T-helper 2 cell treated with Interferon-gamma antibody and Interleukin-4, amounts not matched to agents 5 μg/mL and 100 μg/mL, for 36 hours (primary cell): ENCODE measurements at regions not wholly inside any gene's neighbourhood (a gene's known extent, or its start where the extent isn't known, plus 50 kb on each side); places are given as distances from the start of the nearest gene placed in this dataset.
"Not testable (repeated sequence)": the region's sequence is repeated elsewhere in the genome, so short reads cannot be mapped to it uniquely, and the experiment has no call there.

Experiments
- DNase-seq: peaks from one replicate; pipeline ENCODE4 v3.0.0; 2021; ENCODE audit warnings: low spot score
- H3K27ac Mint-ChIP-seq: one replicate; pipeline ENCODE4 v1.8.0; 2021; ENCODE audit warnings: mild to moderate bottlenecking, mixed read lengths
- H3K27me3 Mint-ChIP-seq: one replicate; pipeline ENCODE4 v1.8.0; 2021; ENCODE audit warnings: low read depth, mixed read lengths
- H3K36me3 Mint-ChIP-seq: one replicate; pipeline ENCODE4 v1.8.0; 2021; ENCODE audit warnings: low read depth, mixed read lengths
- H3K4me1 Mint-ChIP-seq: one replicate; pipeline ENCODE4 v1.8.0; 2021; ENCODE audit warnings: low read depth, mixed read lengths
- H3K4me3 Mint-ChIP-seq: one replicate; pipeline ENCODE4 v1.8.0; 2022; ENCODE audit warnings: mild to moderate bottlenecking, moderate library complexity, mixed read lengths
- H3K9me3 Mint-ChIP-seq: one replicate; pipeline ENCODE4 v1.8.0; 2021; ENCODE audit warnings: mixed read lengths

DNA sequence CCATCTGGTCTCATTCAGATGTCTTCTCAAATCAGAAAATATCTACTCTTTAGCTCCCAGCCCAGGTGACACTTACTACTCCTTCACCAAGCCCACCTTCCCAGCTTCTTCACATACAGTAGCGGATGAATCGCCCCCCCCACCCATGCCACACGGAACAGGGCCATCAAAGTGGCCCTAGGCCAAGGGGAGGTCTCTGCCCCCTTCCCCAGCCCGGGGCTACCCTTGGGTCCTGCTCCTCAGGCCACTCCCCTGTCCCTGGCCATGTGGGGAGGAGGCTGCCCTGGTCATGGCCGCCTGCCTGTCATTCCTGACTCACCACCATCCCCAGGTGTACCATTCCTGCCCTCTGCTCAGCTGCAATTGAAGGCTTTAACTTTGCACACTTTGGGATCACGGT is 142.8 kb downstream of the NECTIN1 start:
- Mint-ChIP-seq H3K27ac (no peak overlapping the region), H3K27me3 (peaks cover 51% of the 10 kb centered on the region), H3K36me3 (no peaks in the 10 kb centered on the region), H3K9me3 (no peaks in the 10 kb centered on the region), H3K4me3 (no peak overlapping the region), H3K4me1 (peaks cover 11% of the 10 kb centered on the region)
- no peak for DNase-seq

- no peak overlapping the region for H3K27ac Mint-ChIP-seq
- peaks cover 56% of the 10 kb centered on the region for H3K27me3 Mint-ChIP-seq
- H3K36me3 Mint-ChIP-seq, result no peaks in the 10 kb centered on the region
- no peak overlapping the region for H3K4me3 Mint-ChIP-seq
- peaks cover 5% of the 10 kb centered on the region for H3K4me1 Mint-ChIP-seq
- no peak for DNase-seq
- no peaks in the 10 kb centered on the region for H3K9me3 Mint-ChIP-seq
Observed at GRCh38 chr11:119585043-119585781, 143.8 kb downstream of the NECTIN1 start.

DNA sequence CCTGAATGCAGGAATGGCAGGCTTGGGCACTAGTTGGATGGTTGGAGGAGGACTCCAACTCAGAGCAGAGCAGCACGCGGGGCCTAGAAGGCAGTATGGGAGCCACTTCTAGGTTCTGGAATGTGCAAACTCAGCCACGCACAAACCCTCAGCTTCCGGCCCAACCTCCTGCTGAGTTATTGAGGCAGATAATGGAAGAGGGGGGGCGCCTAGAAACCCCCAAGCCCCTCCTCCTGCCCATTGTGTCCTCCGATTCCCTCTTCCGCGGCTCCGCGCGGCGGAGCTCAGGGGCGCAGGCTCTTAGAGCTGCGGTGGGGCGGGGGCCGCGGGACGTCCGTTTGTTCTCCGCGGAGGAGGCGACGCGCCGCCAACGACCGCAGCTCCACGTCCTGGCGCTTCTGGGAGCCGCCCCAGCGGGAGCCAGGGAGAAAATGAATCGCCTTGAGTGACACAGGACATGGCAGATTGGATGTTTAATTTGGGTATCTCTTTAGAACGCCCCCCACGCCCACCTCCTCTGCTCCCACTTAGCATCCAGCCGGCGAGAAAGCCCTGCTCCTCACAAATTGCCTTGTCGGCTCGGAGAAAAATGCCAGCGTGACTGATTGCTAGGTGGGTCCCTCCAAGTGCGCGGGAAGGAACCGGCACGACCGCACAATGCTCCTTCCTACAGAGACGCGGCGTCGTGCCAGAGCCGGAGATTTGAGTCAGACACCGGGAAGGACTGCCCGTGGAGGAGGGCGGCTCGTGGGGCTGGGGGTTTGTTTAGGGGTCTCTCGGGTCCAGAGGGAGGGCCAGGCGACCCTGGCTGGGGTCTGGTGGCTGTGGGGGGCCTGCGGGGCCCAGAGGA is 144.6 kb downstream of the NECTIN1 start:
- Mint-ChIP-seq H3K4me1 (peaks cover 5% of the 10 kb centered on the region), H3K27ac (no peak overlapping the region), H3K36me3 (no peaks in the 10 kb centered on the region), H3K4me3 (peak overlapping the region; percentile 54), H3K27me3 (peaks cover 58% of the 10 kb centered on the region), H3K9me3 (no peaks in the 10 kb centered on the region)
- DNase-seq, result peak; percentile 4

GRCh38 chr11:119583585-119583984 is 145.4 kb downstream of the NECTIN1 start:
- H3K9me3 Mint-ChIP-seq, result no peaks in the 10 kb centered on the region
- H3K4me3 Mint-ChIP-seq, result no peak overlapping the region
- DNase-seq, result no peak
- H3K4me1 Mint-ChIP-seq, result peaks cover 5% of the 10 kb centered on the region
- H3K27ac Mint-ChIP-seq, result no peak overlapping the region
- peaks cover 58% of the 10 kb centered on the region for H3K27me3 Mint-ChIP-seq
- H3K36me3 Mint-ChIP-seq, result no peaks in the 10 kb centered on the region

GRCh38 chr11:119581396-119581795 is 147.6 kb downstream of the NECTIN1 start:
- H3K36me3 Mint-ChIP-seq, H3K4me1 Mint-ChIP-seq, H3K9me3 Mint-ChIP-seq, DNase-seq, H3K4me3 Mint-ChIP-seq, H3K27ac Mint-ChIP-seq: not testable (repeated sequence)
- H3K27me3 Mint-ChIP-seq, result peaks cover 53% of the 10 kb centered on the region

GRCh38 chr11:119580751-119581150 is 148.2 kb downstream of the NECTIN1 start:
- H3K4me3 Mint-ChIP-seq, result no peak overlapping the region
- H3K36me3 Mint-ChIP-seq, result no peaks in the 10 kb centered on the region
- no peak overlapping the region for H3K27ac Mint-ChIP-seq
- peaks cover 5% of the 10 kb centered on the region for H3K4me1 Mint-ChIP-seq
- H3K27me3 Mint-ChIP-seq, result peaks cover 47% of the 10 kb centered on the region
- no peaks in the 10 kb centered on the region for H3K9me3 Mint-ChIP-seq
- DNase-seq, result no peak

GRCh38 chr11:119580081-119580480 is 148.9 kb downstream of the NECTIN1 start:
- H3K4me3 Mint-ChIP-seq, result no peak overlapping the region
- H3K4me1 Mint-ChIP-seq, result peaks cover 5% of the 10 kb centered on the region
- H3K27ac Mint-ChIP-seq, result no peak overlapping the region
- H3K36me3 Mint-ChIP-seq, result no peaks in the 10 kb centered on the region
- peaks cover 42% of the 10 kb centered on the region for H3K27me3 Mint-ChIP-seq
- no peaks in the 10 kb centered on the region for H3K9me3 Mint-ChIP-seq
- DNase-seq, result no peak

DNA sequence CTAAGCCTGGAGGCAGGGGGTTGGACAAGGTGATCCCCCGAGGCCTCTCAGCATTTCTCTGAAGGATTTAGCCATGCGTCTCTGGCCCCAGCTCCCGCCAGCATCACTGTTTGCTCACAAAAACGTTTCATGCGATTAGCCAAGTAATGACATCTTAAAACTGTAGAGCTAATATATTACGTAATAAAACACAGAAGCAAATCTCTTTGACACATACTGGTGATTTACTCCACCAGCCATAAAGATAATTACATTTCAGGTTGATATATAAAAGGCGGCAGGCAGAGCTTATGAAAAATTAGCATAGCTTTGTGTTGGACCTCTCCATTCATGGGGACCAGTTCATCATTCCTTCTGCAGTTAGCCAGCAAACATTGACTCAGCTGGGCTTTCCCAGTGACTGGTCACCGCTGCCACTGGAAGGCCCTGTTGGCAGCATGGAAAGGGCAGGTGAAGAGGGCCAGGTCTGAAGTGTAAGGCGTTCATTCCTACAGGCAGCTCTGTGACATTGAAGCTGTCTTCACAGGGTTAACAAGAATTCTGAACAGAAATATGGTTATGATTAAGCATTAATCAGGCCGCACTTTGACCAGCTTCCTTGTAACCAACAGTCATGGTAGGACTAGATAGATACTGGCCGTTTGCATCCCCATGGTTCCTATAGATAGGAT is 150.3 kb downstream of the NECTIN1 start:
- DNase-seq, result no peak
- Mint-ChIP-seq H3K27me3 (peaks cover 31% of the 10 kb centered on the region), H3K9me3 (no peaks in the 10 kb centered on the region), H3K4me1 (peaks cover 3% of the 10 kb centered on the region), H3K4me3 (no peak overlapping the region), H3K27ac (no peak overlapping the region), H3K36me3 (no peaks in the 10 kb centered on the region)

DNA sequence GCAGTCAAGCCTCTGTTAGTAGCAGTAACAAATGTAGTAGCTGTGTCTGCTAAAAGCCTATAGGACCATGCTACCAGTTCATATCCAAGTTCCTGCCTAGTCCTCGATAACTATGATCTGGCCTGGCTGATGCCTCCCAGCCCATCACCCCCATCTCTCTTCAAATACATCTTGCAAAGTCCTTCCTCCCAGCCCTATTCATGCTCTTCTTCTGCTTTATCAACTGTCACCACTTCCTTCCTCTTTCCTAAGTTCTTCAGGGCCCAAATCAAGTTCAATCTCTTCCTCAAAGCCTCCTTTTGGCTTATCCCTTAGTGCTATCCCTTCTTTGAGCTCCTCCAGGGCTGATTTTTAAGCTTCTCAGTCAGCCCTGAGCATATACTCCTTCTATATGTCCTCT is 150.9 kb upstream of the THY1 start:
- H3K9me3 Mint-ChIP-seq, result no peaks in the 10 kb centered on the region
- H3K27ac Mint-ChIP-seq, result no peak overlapping the region
- DNase-seq, result no peak
- no peaks in the 10 kb centered on the region for H3K36me3 Mint-ChIP-seq
- no peak overlapping the region for H3K4me3 Mint-ChIP-seq
- peaks cover 3% of the 10 kb centered on the region for H3K4me1 Mint-ChIP-seq
- peaks cover 11% of the 10 kb centered on the region for H3K27me3 Mint-ChIP-seq

- no peak overlapping the region for H3K4me3 Mint-ChIP-seq
- H3K4me1 Mint-ChIP-seq, result peaks cover 3% of the 10 kb centered on the region
- peaks cover 11% of the 10 kb centered on the region for H3K27me3 Mint-ChIP-seq
- no peaks in the 10 kb centered on the region for H3K9me3 Mint-ChIP-seq
- H3K36me3 Mint-ChIP-seq, result no peaks in the 10 kb centered on the region
- no peak overlapping the region for H3K27ac Mint-ChIP-seq
- DNase-seq, result no peak
Observed at GRCh38 chr11:119572481-119573424, 149.8 kb upstream of the THY1 start.

DNA sequence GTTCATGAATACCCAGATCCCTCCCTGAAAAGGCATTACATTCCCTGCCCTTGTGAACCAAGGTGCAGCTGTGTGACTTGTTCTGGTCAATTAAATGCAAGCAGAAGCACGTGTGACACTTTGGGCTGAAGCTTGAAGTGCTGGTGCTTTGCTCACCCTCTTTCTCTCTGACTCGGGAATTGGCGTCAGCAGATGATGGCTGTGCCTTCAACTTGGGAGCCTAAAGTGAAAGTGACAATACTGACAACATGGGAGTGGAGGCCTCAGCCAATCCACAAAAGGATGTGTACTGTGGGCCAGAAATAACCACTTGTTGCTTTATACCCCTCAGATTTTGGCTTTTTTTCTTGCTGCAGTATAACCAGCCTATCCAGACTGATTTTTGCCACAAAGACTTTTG is 148.3 kb upstream of the THY1 start:
- Mint-ChIP-seq H3K4me3 (no peak overlapping the region), H3K9me3 (no peaks in the 10 kb centered on the region), H3K27me3 (peaks cover 8% of the 10 kb centered on the region), H3K4me1 (peaks cover 3% of the 10 kb centered on the region), H3K36me3 (no peaks in the 10 kb centered on the region), H3K27ac (no peak overlapping the region)
- no peak for DNase-seq

DNA sequence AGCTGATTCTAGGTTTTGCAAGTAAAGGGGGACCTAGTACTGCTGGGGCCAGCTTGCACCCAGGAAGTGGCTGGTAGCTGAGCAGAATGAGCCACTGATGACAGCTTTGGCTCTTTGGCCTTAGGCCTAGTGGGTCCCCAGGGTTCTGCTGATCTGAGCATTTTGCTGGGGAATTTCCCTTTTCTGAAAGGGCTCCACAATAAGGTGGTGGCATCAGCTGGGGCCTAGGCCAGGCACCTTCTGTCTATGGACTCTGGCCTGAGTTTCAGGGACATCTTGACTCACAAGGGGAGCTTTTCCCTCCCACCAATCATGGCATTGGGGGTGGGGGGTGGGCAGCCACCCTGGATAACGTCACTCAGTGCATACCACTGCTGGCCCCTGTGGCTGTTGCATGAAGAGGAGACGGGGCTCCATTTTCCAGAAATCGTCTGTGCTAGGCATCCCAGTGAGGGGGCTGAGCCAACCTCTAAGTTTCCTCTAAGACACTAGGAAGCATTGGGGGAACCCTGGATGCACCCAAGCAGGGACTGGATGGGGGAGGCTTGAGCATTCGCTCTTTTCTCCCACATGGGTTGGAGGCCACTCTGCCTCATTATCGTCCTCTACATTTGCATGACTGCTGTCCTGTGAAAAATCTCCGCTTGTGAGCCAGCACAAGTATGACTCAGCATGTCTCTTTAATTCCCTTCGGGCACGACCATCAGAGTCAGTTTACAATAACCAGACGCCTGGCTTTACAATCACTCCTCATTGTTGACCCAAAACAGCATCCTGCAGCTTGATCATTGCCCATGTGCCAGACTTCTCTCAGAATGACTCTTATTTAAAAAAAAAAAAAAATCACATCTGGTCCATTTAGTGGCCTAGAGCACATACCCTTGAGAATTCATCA is 145.0 kb upstream of the THY1 start:
- H3K9me3 Mint-ChIP-seq, result no peaks in the 10 kb centered on the region
- H3K4me1 Mint-ChIP-seq, result no peaks in the 10 kb centered on the region
- no peak for DNase-seq
- H3K27ac Mint-ChIP-seq, result no peak overlapping the region
- H3K36me3 Mint-ChIP-seq, result no peaks in the 10 kb centered on the region
- H3K27me3 Mint-ChIP-seq, result peaks cover 18% of the 10 kb centered on the region
- no peak overlapping the region for H3K4me3 Mint-ChIP-seq
